H1 (cell line): ENCODE measurements at regions not wholly inside any gene's neighbourhood (a gene's known extent, or its start where the extent isn't known, plus 50 kb on each side); places are given as distances from the start of the nearest gene placed in this dataset.

Source experiments
- CTCF ChIA-PET: fragments of 300-600 bp; sonication (Branson Sonifier 250); formaldehyde crosslinking; loops from one replicate; lab custom pipeline; 2021; ENCODE audit not compliant: partially characterized antibody; lab: Charles Lee
- POLR2A ChIA-PET: fragments of 300-600 bp; sonication (Branson Sonifier 250); formaldehyde crosslinking; loops from one replicate; lab custom pipeline; 2021; ENCODE audit warnings: inconsistent platforms; ENCODE audit not compliant: partially characterized antibody; lab: Charles Lee
- DNase-seq, 2 experiments: peaks; one replicate each; pipeline versions ENCODE4 v3.0.0 to v3.0.0-alpha.2; 2010 to 2022; ENCODE audit warnings: low spot score in 2 of 2, low read depth in 1 of 2, mixed read lengths in 1 of 2
- FAIRE-seq: peaks from 2 replicates; lab custom pipeline; 2011; peaks lifted over from hg19 to GRCh38; lab: Jason Lieb, UNC
- H2AFZ ChIP-seq: 2 replicates; pipeline ENCODE4 v1.8.1; 2012; ENCODE audit warnings: low read length, inconsistent platforms
- H2AK5ac ChIP-seq: 2 replicates; pipeline ENCODE4 v1.6.1; 2013; ENCODE audit warnings: low read depth, low read length
- H2BK120ac ChIP-seq: replicated peaks from 2 replicates; pipeline ENCODE3; 2013; ENCODE audit warnings: low read depth, low read length, inconsistent platforms
- H2BK12ac ChIP-seq: 2 replicates; pipeline ENCODE4 v1.6.1; 2013; ENCODE audit warnings: low read depth, low read length
- H2BK15ac ChIP-seq: 2 replicates; pipeline ENCODE4 v1.6.1; 2013; ENCODE audit warnings: low read length
- H2BK20ac ChIP-seq: 2 replicates; pipeline ENCODE4 v1.6.1; 2013; ENCODE audit warnings: low read length
- H2BK5ac ChIP-seq: 2 replicates; pipeline ENCODE4 v1.6.1; 2013; ENCODE audit warnings: low read depth, low read length
- H3K14ac ChIP-seq: 2 replicates; pipeline ENCODE4 v1.6.1; 2013; ENCODE audit warnings: inconsistent platforms; ENCODE audit not compliant: insufficient read length
- H3K18ac ChIP-seq: 2 replicates; pipeline ENCODE4 v1.6.1; 2013; ENCODE audit warnings: low read length; ENCODE audit errors: extremely low read depth
- H3K23ac ChIP-seq: 2 replicates; pipeline ENCODE4 v1.6.1; 2013; ENCODE audit warnings: inconsistent platforms; ENCODE audit not compliant: insufficient read length
- H3K23me2 ChIP-seq: 2 replicates; pipeline ENCODE4 v1.6.1; 2013; ENCODE audit warnings: low read depth, low read length
- H3K27ac ChIP-seq: 2 replicates; pipeline ENCODE4 v1.6.1; 2011; ENCODE audit warnings: low read depth, low read length, inconsistent platforms
- H3K27me3 ChIP-seq, 4 experiments: replicated peaks in 1 of 4; 1 replicate in 1 of 4; 2 replicates in 3 of 4; pipeline versions ENCODE4 v1.6.1 to v1.8.1; 2011 to 2013; ENCODE audit warnings: low read length in 3 of 4, mild to moderate bottlenecking in 3 of 4, inconsistent platforms in 2 of 4, mixed read lengths in 2 of 4, moderate library complexity in 1 of 4; ENCODE audit not compliant: control insufficient read depth in 3 of 4, insufficient read depth in 3 of 4; ENCODE audit errors: extremely low read depth in 1 of 4
- H3K36me3 ChIP-seq, 4 experiments: 2 replicates each; pipeline versions ENCODE4 v1.6.1 to v1.8.1; 2011 to 2013; ENCODE audit warnings: mild to moderate bottlenecking in 4 of 4, low read length in 3 of 4, moderate library complexity in 2 of 4, control low read depth in 1 of 4, inconsistent platforms in 1 of 4; ENCODE audit not compliant: insufficient read depth in 4 of 4, control insufficient read depth in 2 of 4
- H3K4ac ChIP-seq: replicated peaks from 2 replicates; pipeline ENCODE3; 2013; ENCODE audit warnings: low read length, low read depth, mixed read lengths, inconsistent platforms; ENCODE audit not compliant: insufficient read length
- H3K4me1 ChIP-seq, 4 experiments: replicated peaks in 1 of 4; 1 replicate in 1 of 4; 2 replicates in 3 of 4; pipeline versions ENCODE4 v1.6.1 to v1.8.1; 2011 to 2013; ENCODE audit warnings: low read length in 3 of 4, inconsistent platforms in 2 of 4, mixed read lengths in 1 of 4; ENCODE audit not compliant: insufficient read depth in 4 of 4, control insufficient read depth in 3 of 4
- H3K4me2 ChIP-seq, 2 experiments: 2 replicates each; pipeline versions ENCODE4 v1.6.1 to v1.8.1; 2011 to 2013; ENCODE audit warnings: low read depth in 2 of 2, low read length in 2 of 2, control low read depth in 1 of 2, inconsistent platforms in 1 of 2, mild to moderate bottlenecking in 1 of 2; ENCODE audit not compliant: insufficient read depth in 1 of 2
- H3K4me3 ChIP-seq, 4 experiments: fragments of 200-600, 300-600 bp in 1 of 4; sonication (generic), shearing (Covaris generic), sonication (Bioruptor Twin) in 1 of 4; 2 replicates each; pipeline versions ENCODE4 v1.5.1 to v1.8.1; 2011 to 2016; ENCODE audit warnings: low read length in 4 of 4, low read depth in 3 of 4, control low read depth in 2 of 4, inconsistent platforms in 2 of 4, mild to moderate bottlenecking in 2 of 4, mixed read lengths in 1 of 4, moderate library complexity in 1 of 4; ENCODE audit not compliant: insufficient read depth in 2 of 4; ENCODE audit errors: extremely low read depth in 1 of 4
- H3K56ac ChIP-seq: replicated peaks from 2 replicates; pipeline ENCODE3; 2013; ENCODE audit warnings: low read depth, mild to moderate bottlenecking, mixed read lengths, low read length, inconsistent platforms; ENCODE audit not compliant: insufficient read length
- H3K79me1 ChIP-seq: 2 replicates; pipeline ENCODE4 v1.6.1; 2013; ENCODE audit warnings: low read depth, low read length, control low read depth
- H3K79me2 ChIP-seq, 2 experiments: 2 replicates each; pipeline versions ENCODE4 v1.6.1 to v1.8.1; 2012 to 2013; ENCODE audit warnings: low read length in 2 of 2, mild to moderate bottlenecking in 2 of 2, inconsistent platforms in 1 of 2; ENCODE audit not compliant: insufficient read depth in 2 of 2, control insufficient read depth in 1 of 2
- H3K9ac ChIP-seq, 4 experiments: replicated peaks in 1 of 4; 1 replicate in 1 of 4; 2 replicates in 3 of 4; pipeline versions ENCODE4 v1.6.1 to v1.8.1; 2011 to 2013; ENCODE audit warnings: low read depth in 3 of 4, low read length in 3 of 4, control low read depth in 2 of 4, mild to moderate bottlenecking in 2 of 4, moderate library complexity in 2 of 4, inconsistent platforms in 1 of 4; ENCODE audit errors: extremely low read depth in 1 of 4
- H3K9me3 ChIP-seq, 2 experiments: 2 replicates each; pipeline versions ENCODE4 v1.6.1 to v1.8.1; 2012 to 2013; ENCODE audit warnings: mild to moderate bottlenecking in 2 of 2, moderate library complexity in 2 of 2, control low read depth in 1 of 2, inconsistent platforms in 1 of 2, low read depth in 1 of 2, low read length in 1 of 2, mixed read lengths in 1 of 2; ENCODE audit not compliant: insufficient read depth in 2 of 2
- H4K20me1 ChIP-seq, 2 experiments: replicated peaks in 1 of 2; 2 replicates each; pipeline versions ENCODE3 to v1.8.1; 2011 to 2013; ENCODE audit warnings: inconsistent platforms in 2 of 2, low read length in 2 of 2, mild to moderate bottlenecking in 1 of 2; ENCODE audit not compliant: insufficient read depth in 2 of 2, control insufficient read depth in 1 of 2
- H4K5ac ChIP-seq: 2 replicates; pipeline ENCODE4 v1.6.1; 2013; ENCODE audit warnings: low read length, low read depth, mixed read lengths, inconsistent platforms; ENCODE audit not compliant: insufficient read length
- H4K8ac ChIP-seq: 2 replicates; pipeline ENCODE4 v1.8.0; 2013; ENCODE audit warnings: mild to moderate bottlenecking, moderate library complexity, low read length, inconsistent platforms; ENCODE audit not compliant: insufficient read depth; ENCODE audit errors: extremely low read depth
- H4K91ac ChIP-seq: replicated peaks from 2 replicates; pipeline ENCODE3; 2013; ENCODE audit warnings: low read length, mixed read lengths, inconsistent platforms; ENCODE audit not compliant: insufficient read length
- CBX8 ChIP-seq: fragments of 300-800, 300-1000 bp; sonication (generic); IDR thresholded peaks from 2 replicates; pipeline ENCODE4 v1.7.1; 2016; ENCODE audit warnings: low read depth, low read length, borderline replicate concordance
- CEBPB ChIP-seq: IDR thresholded peaks from 2 replicates; pipeline ENCODE4 v1.6.1; 2012; ENCODE audit warnings: low read depth, low read length
- CHD2 ChIP-seq: IDR thresholded peaks from 2 replicates; pipeline ENCODE4 v1.6.1; 2012; ENCODE audit warnings: low read length, improper control_type of control experiment
- EZH2 ChIP-seq: fragments of 200-600 bp; sonication (generic); IDR thresholded peaks from 2 replicates; pipeline ENCODE4 v1.7.1; 2012; ENCODE audit warnings: low read depth, mild to moderate bottlenecking, moderate library complexity, low read length, inconsistent platforms; ENCODE audit not compliant: severe bottlenecking
- HDAC2 ChIP-seq, 2 experiments: fragments of 300-600 bp in 1 of 2; sonication (generic) in 1 of 2; IDR thresholded peaks; 2 replicates each; pipeline ENCODE4 v1.6.1; 2011 to 2012; ENCODE audit warnings: low read depth in 2 of 2, low read length in 2 of 2, mild to moderate bottlenecking in 2 of 2, moderate library complexity in 2 of 2, borderline replicate concordance in 1 of 2, inconsistent platforms in 1 of 2
- NANOG ChIP-seq: IDR thresholded peaks from 2 replicates; pipeline ENCODE4 v1.6.1; 2011; ENCODE audit warnings: low read length, low read depth, mild to moderate bottlenecking, inconsistent platforms; ENCODE audit not compliant: insufficient read depth, poor library complexity, severe bottlenecking
- POU5F1 ChIP-seq: IDR thresholded peaks from 2 replicates; pipeline ENCODE4 v1.6.1; 2011; ENCODE audit warnings: low read depth, mild to moderate bottlenecking, low read length, moderate library complexity
- RAD21 ChIP-seq, 2 experiments: IDR thresholded peaks in 1 of 2; conservative IDR thresholded peaks in 1 of 2; 2 replicates each; pipeline ENCODE4 v1.6.1; 2011; ENCODE audit warnings: low read depth in 2 of 2, low read length in 2 of 2, improper control_type of control experiment in 1 of 2, inconsistent platforms in 1 of 2, mild to moderate bottlenecking in 1 of 2, moderate library complexity in 1 of 2
- RBBP5 ChIP-seq: IDR thresholded peaks from 2 replicates; pipeline ENCODE4 v1.7.1; 2012; ENCODE audit warnings: low read depth, mild to moderate bottlenecking, inconsistent platforms, low read length, moderate library complexity, borderline replicate concordance
- SIX5 ChIP-seq: IDR thresholded peaks from 2 replicates; pipeline ENCODE4 v1.6.1; 2011; ENCODE audit warnings: mild to moderate bottlenecking, low read depth, low read length
- SP1 ChIP-seq: IDR thresholded peaks from 2 replicates; pipeline ENCODE4 v1.6.1; 2011; ENCODE audit warnings: low read depth, low read length
- SP2 ChIP-seq: IDR thresholded peaks from 2 replicates; pipeline ENCODE4 v1.6.1; 2012; ENCODE audit warnings: mild to moderate bottlenecking, low read length, inconsistent platforms
- SP4 ChIP-seq: IDR thresholded peaks from 2 replicates; pipeline ENCODE4 v1.6.1; 2012; ENCODE audit warnings: low read length, inconsistent platforms
- SUZ12 ChIP-seq: fragments of 200-600 bp; sonication (generic); IDR thresholded peaks from 2 replicates; pipeline ENCODE4 v1.6.1; 2012; ENCODE audit warnings: mild to moderate bottlenecking, inconsistent platforms, low read length, moderate library complexity, mixed read lengths
- YY1 ChIP-seq: IDR thresholded peaks from 2 replicates; pipeline ENCODE4 v1.6.1; 2011; ENCODE audit warnings: low read depth, mild to moderate bottlenecking, low read length
- WGBS, 2 experiments: shearing (Covaris generic) in 1 of 2; methylation state at CpG; one replicate each; pipeline versions ENCODE4 v1.1.6 to v1.1.7; 2013 to 2015; ENCODE audit warnings: low lambda C conversion rate in 2 of 2, mixed read lengths in 2 of 2, inconsistent platforms in 1 of 2, low coverage in 1 of 2, missing lambda C conversion rate in 1 of 2; ENCODE audit not compliant: insufficient replicate concordance in 2 of 2, insufficient coverage in 1 of 2, insufficient read length in 1 of 2; ENCODE audit errors: extremely low coverage in 1 of 2, missing lambda C conversion rate in 1 of 2; 5-methylcytosine and 5-hydroxymethylcytosine counted together

DNA sequence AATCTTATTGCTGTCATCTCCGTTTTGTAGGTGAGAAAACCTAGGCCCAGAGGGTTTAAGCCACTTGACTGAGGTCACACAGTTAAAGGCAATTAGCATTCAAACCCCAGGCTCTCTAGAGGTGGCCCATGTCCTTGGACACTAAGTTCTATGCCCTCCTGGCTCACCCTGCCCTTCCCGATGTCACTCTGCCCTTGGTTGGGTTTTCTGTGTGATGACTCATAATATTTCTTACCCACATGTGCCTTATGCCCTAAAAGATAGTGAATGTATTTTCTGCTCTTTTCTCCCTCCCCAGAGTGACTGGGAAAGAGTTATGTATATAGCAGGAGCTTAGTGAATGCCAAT lies 174.5 kb upstream of the PITX1 start:
- H2AFZ ChIP-seq = no peak overlapping the region
- H2BK5ac ChIP-seq = no peak overlapping the region
- no peak overlapping the region for H2BK120ac ChIP-seq
- H3K4me2 ChIP-seq = no peak overlapping the region
- CTCF ChIA-PET = interaction anchor here (0.7 to 3.3 kb wide), 4 partner anchors 10 to 291 kb away, joined by 3 to 11 read pairs (median 5); no protein-coding TSS in a partner anchor
- H4K20me1 ChIP-seq = no peaks in the 10 kb centered on the region
- H3K23ac ChIP-seq = no peak overlapping the region
- no peak for TF ChIP-seq CEBPB
- TF ChIP-seq RBBP5 = no peak
- no peak for TF ChIP-seq RAD21 (IDR thresholded peaks at IDR 0.05 in 1 of 2, conservative IDR thresholded peaks at IDR 0.05 in 1 of 2; ENCODE audit: low read depth in 2 of 2, low read length in 2 of 2)
- no peak for TF ChIP-seq CHD2
- no peak for TF ChIP-seq POU5F1
- no peak for TF ChIP-seq EZH2
- no peak for TF ChIP-seq SIX5
- TF ChIP-seq SP1 = no peak
- TF ChIP-seq SP2 = no peak
- no peak for TF ChIP-seq CBX8
- no peak for TF ChIP-seq SP4
- no peak for TF ChIP-seq YY1
- TF ChIP-seq HDAC2 (IDR thresholded peaks at IDR 0.05; ENCODE audit: borderline replicate concordance in 1 of 2, low read depth in 2 of 2, low read length in 2 of 2) = no peak
- no peak for TF ChIP-seq NANOG
- TF ChIP-seq SUZ12 = no peak
- no peak overlapping the region for H2BK12ac ChIP-seq
- POLR2A ChIA-PET = no interaction called here
- no peak overlapping the region for H3K18ac ChIP-seq
- H4K8ac ChIP-seq = no peak overlapping the region
- no peaks in the 10 kb centered on the region; a peak in 1 of 4 replicates for H3K79me2 ChIP-seq
- H3K4me3 ChIP-seq = no peak overlapping the region
- no peaks in the 10 kb centered on the region for H3K79me1 ChIP-seq
- no peak overlapping the region for H3K14ac ChIP-seq
- H3K56ac ChIP-seq = no peak overlapping the region
- FAIRE-seq (no peak), DNase-seq (peak in 1 of 2 experiments; percentile 19)
- H3K23me2 ChIP-seq = no peaks in the 10 kb centered on the region
- H3K4ac ChIP-seq = no peak overlapping the region
- H2BK20ac ChIP-seq = no peak overlapping the region
- no peaks in the 10 kb centered on the region for H3K36me3 ChIP-seq
- H3K4me1 ChIP-seq = peaks cover 0 to 7% (median 5%) of the 10 kb centered on the region in 4 experiments; a peak in 5 of 7 replicates
- H3K9me3 ChIP-seq = no peaks in the 10 kb centered on the region
- 91% methylated on average over 2 of the region's 2 CpGs; no CpG with 5 or more reads in 1 of the 2 experiments for WGBS, 2 experiments
- no peak overlapping the region for H4K5ac ChIP-seq
- no peak overlapping the region for H3K27ac ChIP-seq
- H2AK5ac ChIP-seq = no peak overlapping the region
- no peak overlapping the region for H2BK15ac ChIP-seq
- no peak overlapping the region for H4K91ac ChIP-seq
- H3K27me3 ChIP-seq = no peaks in the 10 kb centered on the region; a peak in 1 of 7 replicates
- H3K9ac ChIP-seq = no peak overlapping the region
